CD4-positive, alpha-beta T cell treated with Interleukin-4 for 4 hours (primary cell): ENCODE measurements at regions not wholly inside any gene's neighbourhood (a gene's known extent, or its start where the extent isn't known, plus 50 kb on each side); places are given as distances from the start of the nearest gene placed in this dataset.

Source experiments
- DNase-seq: peaks from one replicate; pipeline ENCODE4 v3.0.0-alpha.2; 2020

- no peak for DNase-seq
These were observed 295.3 kb upstream of the UBE2E2 start for GRCh38 chr3:22907796-22908195.

- no peak for DNase-seq
These were observed 294.1 kb upstream of the UBE2E2 start for GRCh38 chr3:22908989-22909507.

- DNase-seq = no peak
These were observed 286.2 kb upstream of the UBE2E2 start for GRCh38 chr3:22916933-22917332.

- no peak for DNase-seq
These were observed 283.1 kb upstream of the UBE2E2 start for GRCh38 chr3:22920006-22920405.

GRCh38 chr3:22922317-22922716, 280.8 kb upstream of the UBE2E2 start:
- DNase-seq = no peak

GRCh38 chr3:22923711-22924110, 279.4 kb upstream of the UBE2E2 start:
- DNase-seq = no peak

- no peak for DNase-seq
These were observed 274.7 kb upstream of the UBE2E2 start for GRCh38 chr3:22928216-22929110.

GRCh38 chr3:22933051-22933840, 269.9 kb upstream of the UBE2E2 start:
- no peak for DNase-seq

- no peak for DNase-seq
These were observed 269.3 kb upstream of the UBE2E2 start for GRCh38 chr3:22933841-22934116.

GRCh38 chr3:22935040-22935439, 268.1 kb upstream of the UBE2E2 start:
- no peak for DNase-seq

GRCh38 chr3:22937536-22937935, 265.6 kb upstream of the UBE2E2 start:
- DNase-seq = no peak

GRCh38 chr3:22938739-22939138, 264.4 kb upstream of the UBE2E2 start:
- no peak for DNase-seq

- DNase-seq = no peak
These were observed 263.8 kb upstream of the UBE2E2 start for GRCh38 chr3:22939349-22939748.

GRCh38 chr3:22940285-22940684, 262.8 kb upstream of the UBE2E2 start:
- DNase-seq = no peak

GRCh38 chr3:22942981-22943380, 260.1 kb upstream of the UBE2E2 start:
- no peak for DNase-seq

- no peak for DNase-seq
These were observed 255.3 kb upstream of the UBE2E2 start for GRCh38 chr3:22947851-22948250.

GRCh38 chr3:22951910-22952309, 251.2 kb upstream of the UBE2E2 start:
- DNase-seq = no peak

- no peak for DNase-seq
These were observed 250.3 kb upstream of the UBE2E2 start for GRCh38 chr3:22952860-22953259.

- no peak for DNase-seq
These were observed 243.5 kb upstream of the UBE2E2 start for GRCh38 chr3:22959593-22959992.

- no peak for DNase-seq
These were observed 242.8 kb upstream of the UBE2E2 start for GRCh38 chr3:22960105-22960984.

- no peak for DNase-seq
These were observed 240.9 kb upstream of the UBE2E2 start for GRCh38 chr3:22962244-22962643.

- no peak for DNase-seq
These were observed 236.8 kb upstream of the UBE2E2 start for GRCh38 chr3:22966349-22966748.

GRCh38 chr3:22969276-22969675, 233.9 kb upstream of the UBE2E2 start:
- no peak for DNase-seq
